Iris pigment epithelial cell (primary cell): ENCODE measurements at regions not wholly inside any gene's neighbourhood (a gene's known extent, or its start where the extent isn't known, plus 50 kb on each side); places are given as distances from the start of the nearest gene placed in this dataset.

Source experiments
- DNase-seq: peaks from one replicate; pipeline ENCODE4 v3.0.0-alpha.2; 2011; ENCODE audit warnings: low read depth

DNA sequence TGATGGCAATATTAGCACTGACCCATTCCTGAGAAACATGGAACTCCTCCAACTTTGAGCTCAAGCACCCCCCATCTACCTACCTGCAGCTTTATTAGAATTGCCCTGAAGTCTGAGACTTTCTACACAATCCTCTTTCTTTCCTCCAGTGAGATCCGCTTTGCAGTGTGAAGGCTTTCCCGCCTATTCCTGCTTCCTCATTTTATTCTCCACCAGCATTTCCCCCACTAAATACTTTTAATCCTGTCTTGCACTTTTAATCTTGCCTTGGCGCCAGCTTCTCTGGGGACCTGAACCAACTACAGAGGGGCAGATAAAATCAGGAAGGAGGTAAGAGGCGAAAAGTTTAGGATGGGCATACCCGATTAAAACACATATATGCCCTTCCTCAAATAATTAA lies 178.1 kb upstream of the PRDM1 start:
- no peak for DNase-seq

DNA sequence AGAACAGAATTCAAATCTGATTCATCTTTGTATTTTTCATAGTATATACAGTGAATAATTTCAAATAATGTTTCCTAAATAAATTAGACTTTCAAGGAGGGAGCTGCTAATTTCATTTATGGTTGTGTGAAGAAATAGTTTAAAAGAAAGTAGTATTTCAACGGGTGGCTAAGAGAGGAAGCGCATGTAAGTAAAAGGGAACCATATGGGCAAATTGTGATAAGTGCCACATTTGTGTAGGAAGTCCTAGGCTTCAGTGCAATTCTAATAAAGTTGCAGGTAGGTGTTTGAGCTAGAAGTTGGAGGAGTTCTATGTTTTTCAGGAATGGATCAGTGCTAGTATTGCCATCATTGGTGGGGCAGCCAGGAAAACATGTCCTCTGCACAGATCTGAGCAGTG lies 178.8 kb upstream of the PRDM1 start:
- no peak for DNase-seq

DNA sequence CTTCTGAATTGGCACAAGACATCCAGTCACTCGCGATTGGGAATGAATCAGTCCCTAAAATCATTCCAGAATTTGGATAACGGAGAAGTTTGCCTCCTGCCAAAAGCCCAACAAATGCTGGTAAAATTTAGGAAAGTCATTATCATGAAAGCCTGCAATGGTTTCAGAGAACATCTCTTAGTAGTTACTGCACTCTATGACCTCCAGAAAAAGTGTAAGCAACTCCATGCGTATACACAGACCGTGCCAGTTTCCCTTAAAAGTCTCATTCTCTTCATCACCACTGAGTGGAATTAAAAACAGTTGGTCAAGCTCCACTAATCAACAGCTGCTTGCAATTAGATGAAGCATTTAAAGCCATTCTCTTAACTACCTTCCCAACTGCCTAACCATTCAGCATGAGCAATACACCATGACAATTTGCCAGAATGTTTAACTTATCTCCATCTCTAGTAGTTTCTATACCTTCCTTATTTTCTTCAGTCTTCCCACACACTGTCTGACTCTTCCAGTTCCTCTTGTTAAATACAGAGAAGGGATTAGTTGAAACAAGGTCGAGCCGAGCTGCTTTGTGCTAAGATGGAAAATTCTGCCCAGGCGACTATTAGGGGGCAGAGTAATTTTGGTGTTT lies 183.6 kb upstream of the PRDM1 start:
- no peak for DNase-seq

DNA sequence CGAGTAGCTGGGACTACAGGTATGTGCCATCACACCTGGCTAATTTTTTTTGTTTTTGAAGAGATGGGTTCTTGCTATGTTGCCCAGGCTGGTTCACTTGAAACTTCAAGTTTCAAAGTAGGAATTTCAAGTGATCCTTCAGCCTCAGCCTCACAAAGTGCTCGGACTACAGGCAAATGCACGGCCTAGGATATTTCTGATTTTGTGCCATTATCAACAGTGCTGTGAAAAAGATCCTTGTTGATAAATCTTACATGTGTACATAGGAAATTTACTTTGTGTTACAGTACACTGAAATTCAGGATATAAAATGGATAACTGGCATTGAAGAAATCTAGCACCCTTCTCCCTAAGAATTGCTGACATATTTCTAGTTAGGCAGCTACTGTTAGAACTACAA lies 184.6 kb upstream of the PRDM1 start:
- DNase-seq, result no peak

DNA sequence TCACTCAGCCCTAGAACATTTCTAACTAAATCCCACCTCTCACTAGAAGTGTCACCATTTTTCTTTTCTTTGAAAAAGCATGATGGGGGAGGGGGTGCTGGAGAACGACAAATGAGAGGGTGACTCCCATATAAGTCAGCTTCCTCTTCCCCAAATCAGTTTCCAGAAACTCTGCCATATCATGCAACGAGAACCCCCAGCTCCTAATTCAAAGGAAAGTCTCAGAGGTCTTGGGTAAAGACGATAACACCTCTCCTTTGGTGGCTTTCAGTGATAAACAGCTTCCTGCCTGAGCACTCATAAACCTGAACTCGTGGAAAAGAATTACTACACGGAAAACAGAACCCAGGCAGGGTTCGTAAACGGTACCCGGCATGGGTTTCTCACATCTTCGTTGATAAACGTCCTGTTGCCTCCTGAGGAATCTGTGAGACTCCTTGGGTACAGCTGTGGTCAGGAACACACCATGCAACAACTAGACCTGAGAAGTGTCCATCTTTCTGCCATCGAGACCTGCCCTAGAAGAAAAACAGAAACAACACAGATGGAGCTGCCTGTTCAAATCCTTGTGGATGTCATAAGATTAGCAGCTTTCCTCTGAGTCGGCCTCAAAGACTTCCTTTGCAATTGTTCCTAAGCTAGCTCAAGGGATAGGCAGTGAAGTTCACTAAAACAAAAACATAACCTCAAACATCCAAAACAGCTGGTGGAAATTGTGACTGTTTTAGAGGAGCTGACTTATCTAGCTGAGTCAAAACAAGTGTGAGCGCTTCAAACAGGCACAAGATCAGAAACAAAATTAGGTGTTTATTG lies 185.8 kb upstream of the PRDM1 start:
- DNase-seq, result peak; percentile 40

DNA sequence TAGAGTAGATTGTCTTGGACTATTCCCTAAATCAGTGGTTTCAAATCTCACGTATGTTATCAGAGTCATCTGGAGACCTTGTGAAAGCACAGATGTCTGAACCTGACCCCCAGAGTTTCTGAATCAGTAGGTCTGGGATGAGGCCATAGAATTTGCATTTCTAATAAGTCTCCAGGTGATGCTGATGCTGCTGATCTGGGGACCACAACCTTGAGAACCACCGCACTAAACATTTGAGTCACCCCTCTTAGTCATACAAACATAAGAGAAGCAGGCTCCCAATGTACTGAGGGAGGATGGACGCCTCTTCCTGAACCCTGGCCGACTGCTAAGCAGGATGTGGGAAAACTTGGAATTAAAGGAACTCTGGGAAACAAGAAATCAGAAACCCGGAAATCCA lies 187.8 kb upstream of the PRDM1 start:
- peak; percentile 29 for DNase-seq

DNA sequence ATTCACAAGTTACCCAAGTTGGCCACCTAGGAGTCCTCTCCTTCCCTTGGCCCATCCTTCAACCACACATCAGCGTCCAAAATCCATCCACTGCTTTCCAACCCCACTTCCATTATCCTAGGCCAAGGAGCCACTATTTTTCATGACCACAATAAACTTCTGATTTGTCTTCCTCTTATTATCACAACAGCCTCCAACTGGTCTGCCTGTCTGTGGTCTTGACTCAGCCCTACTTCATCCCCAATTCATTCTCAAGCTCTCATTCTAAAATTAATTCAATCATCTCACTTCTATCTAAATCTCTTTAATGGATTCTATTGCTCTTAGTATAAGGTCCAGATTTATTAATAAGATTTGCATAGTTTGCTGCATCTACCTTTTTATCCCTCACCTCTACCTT lies 189.0 kb upstream of the PRDM1 start:
- no peak for DNase-seq

DNA sequence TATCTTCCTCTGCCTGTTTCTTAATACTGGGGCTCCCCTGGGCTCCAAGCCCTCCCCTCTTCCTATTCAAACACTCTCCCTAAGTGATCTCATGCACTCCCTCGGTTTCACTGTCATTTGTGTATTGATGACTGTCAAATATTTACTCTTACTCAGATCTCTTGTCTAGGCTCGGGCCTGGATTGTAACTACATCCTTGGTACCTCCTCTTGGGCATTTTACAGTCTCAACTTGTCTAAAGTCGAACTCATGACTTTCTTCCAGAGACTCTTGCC lies 189.4 kb upstream of the PRDM1 start:
- DNase-seq, result no peak

DNA sequence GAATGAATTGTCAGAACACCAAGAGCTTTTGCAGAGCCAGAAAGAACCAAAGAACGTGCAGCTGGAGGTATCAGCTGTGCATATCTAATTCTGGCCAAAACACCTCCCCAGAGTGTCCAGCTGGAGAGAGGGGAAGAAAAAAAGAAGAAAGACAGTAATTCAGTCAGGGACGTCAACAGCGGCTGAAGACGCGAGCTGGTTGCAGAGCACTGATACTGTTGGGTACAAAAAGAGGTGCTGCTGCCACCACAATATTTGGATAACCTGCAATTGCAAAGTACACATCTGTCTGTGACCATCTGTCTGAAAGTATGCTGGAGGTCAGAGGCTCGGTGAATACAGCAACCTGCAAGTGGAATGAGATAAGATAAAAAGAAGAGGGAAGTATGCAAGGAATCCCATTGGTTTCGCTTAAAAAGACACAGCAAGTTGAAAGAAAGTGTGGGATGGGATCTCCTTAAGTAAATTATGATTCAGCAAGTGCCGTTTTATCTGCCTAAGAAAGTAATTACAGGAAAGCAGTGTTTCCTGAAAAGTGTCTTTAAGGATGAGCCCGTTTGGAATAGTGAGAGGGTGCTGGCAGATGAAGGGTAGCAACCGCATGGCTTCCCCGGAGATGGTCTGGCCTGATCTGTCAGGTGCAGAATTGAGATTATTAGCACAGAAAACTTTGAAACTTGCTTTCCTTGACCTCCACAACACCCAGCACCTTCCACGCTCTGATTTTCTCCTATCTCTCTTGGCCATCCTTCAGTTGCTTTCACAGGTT lies 189.9 kb upstream of the PRDM1 start:
- DNase-seq, result no peak

DNA sequence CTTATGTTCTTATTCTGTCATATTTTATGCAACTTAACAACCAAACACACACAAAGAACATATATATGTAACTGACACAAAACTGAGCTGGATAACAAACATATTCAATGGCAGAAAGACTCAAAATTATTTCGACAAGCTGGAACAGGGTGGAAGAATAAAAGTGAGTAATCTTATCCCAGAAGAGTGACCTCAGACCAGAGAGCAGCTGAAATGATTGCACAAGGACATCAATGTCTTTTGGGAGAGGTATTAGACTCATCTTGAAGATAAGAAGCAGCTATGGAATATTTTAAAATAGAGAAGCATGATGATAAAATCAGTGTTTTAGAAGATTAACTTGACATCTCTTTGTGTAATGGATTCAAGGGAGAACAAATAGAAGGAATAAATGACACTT lies 191.6 kb upstream of the PRDM1 start:
- DNase-seq, result peak; percentile 14

DNA sequence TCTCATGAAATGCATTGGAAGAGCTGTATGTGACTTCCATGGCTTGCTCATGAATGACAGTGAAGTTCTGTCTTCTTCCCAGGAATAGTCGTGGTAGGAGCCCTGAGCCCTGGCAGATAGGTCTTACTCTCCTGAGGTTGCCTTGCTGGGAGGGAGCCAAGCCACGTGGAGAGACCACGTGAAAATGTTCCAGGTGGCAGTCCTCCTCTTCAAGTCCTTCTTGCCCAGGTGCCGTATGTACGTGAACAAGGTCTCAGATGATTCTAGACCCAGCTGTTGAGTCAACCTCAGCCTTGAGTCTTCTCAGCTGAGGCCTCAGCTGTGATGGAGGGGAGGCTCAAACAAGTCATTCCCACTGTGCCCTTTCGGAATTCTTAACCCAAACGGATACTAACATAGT lies 192.4 kb upstream of the PRDM1 start:
- no peak for DNase-seq

DNA sequence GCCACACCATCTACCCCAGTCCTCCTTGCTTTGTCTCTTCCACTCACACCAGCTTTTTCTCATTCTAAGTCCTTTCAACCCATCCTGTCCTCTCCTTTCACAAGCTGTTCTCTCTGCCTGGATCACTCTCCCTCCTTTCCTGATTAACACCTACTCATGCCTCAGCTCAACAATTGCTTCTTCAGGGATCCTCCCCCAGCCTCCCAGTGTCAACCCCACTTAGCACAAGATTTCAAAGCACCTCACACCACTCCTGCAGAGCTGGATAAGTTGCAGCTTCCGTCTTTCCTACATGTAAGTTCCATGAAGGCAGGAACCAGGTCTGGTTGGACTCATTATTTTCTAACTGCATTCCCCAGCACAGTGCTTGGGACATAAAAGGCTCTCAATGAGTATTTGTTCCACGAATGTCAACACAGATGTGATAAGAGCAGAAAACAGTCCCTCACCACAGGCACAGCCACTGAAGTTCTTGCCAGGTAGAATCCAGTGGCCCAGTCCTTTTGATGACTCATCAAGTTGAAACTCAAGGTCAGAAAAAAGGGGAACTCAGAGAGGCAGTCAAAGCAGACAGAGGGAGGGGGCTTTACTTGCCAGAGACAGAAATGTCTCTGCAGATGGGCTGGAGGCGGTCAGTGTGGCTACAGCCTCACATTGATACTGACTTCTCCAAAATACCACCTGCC lies 193.4 kb upstream of the PRDM1 start:
- DNase-seq, result no peak

DNA sequence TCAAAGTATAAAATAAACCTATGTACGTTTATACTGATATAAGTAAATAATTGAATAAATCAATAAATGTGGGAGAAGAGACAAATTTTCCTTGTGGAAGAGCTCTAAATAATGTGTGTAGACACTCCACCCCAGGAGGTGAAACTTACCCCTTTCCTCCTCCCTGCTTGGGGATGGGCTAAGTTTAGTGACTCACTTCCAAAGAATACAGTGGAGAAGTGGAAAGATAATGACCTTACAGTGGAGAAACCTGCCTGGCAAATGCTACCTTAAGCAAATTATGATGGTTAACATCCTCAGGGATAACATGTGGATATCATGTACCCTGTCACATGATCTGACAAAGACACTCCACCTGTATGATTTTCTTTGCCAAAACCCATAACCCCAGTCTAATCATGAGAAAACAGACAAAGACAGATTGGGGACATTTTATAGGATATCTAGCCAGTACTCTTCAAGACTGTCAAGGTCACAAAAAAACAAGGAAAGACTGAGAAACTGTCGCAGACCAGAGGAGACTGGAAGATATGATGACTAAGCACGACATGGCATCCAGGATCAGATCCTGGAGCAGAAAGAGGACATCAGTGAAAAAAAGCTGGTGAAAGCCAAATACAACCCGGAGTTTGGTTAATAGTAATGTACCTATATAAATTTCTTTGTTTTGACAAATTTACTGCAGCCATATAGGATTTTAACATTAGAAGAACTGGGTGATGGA lies 195.5 kb upstream of the PRDM1 start:
- DNase-seq, result no peak

DNA sequence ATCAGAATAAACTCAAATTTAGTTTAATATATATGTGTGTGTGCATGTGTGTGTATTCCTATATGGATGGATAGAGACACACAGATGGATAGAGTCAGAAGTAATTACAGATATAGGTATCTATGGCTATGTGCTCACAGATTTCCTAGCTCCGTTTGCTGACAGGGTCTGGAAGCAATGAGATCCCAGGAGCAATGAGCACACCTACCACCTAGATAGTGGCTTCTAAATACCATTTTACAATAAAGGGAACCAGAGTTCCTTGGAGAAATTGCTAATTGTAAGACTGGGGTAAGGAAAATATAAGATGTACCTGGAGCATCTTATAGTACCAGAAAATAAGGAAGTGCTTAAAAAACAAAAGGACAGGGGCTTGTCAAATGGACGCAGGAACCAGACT lies 196.2 kb upstream of the PRDM1 start:
- no peak for DNase-seq

DNA sequence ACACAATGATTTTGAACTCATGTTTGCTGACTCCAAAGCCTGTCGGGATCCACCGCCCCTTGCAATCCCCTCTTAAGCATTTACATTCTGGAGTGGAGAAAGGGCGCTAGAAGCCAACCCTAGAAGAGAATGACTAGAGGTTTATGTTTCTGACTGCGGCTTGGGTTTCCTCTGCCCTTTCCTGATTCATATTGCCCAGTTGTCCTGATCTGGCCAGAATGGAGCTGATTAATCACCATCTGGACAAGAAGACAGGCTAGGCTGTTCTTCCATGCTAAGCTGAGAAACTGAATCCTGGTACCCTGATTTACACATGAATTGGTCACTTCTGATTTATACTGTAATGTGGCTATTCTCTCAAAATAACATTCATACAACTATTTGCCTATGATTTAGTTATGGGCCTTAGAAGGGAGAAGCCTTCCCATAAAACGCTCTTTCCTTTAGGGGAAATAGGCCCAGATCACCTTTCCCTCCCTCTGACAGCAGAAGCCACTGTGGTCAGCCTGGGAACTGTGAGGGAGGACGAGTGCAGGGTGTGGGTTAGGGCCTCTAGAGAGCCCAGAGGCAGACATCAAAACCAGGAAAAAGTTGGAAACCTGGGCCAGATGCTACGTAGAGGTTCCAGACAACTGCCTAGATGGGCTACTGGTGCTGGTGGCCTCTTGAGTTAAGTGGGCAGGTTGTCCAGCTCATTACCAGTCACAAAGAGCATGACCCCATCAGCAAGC lies 199.2 kb upstream of the PRDM1 start:
- no peak for DNase-seq

DNA sequence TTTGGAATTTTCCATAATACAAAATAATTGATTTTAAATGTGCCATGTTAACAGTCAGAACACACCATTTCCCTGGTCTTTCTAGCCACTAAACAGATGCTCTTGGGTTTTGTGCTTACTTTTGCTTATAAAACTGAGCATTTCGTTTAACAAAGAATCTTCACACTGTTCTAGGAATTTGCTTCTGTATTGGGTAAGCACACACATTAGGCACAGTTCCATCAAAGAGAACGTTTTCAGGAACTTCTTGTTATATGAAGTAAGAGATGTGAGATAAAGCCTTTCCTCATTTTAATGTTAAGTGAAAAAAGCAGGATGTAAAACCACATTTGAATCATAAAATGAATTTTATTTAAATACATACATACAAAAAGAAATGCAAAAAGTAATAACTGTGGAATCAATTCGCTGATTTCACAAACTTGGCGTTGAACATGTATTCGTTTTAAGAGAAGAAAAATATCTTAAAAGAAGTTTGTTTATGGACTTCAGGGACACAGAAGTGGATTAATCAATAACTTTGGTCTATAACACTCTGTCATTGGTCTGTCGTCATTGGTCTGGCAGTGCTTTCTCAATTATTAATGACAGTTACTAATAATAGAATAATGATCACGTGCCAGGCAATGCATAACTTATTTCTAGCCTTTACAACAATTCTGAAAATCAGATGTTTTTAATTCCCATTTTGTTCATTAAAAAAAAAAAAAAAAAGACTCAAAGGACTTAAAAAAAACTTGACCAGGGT lies 199.9 kb upstream of the PRDM1 start:
- no peak for DNase-seq

DNA sequence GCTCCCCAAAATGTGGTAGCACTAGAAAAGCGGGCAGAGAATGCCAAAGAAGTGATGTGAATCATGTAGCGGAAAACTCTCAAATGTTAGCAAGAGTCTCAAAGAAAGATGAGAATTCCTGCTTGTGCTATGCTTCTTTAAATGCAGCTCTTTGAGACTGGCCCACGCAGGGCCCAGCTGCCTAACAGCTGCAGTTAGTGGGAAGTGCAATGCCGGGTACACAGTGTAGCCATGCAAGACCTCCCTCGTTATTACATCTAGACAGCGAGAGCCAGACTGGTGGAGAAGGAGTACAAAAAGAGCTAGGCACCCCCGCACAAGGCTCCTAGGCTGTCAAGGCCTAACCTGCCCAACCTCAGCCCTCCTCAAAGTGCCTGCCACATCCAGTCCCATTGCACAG lies 201.7 kb upstream of the PRDM1 start:
- DNase-seq, result no peak

DNA sequence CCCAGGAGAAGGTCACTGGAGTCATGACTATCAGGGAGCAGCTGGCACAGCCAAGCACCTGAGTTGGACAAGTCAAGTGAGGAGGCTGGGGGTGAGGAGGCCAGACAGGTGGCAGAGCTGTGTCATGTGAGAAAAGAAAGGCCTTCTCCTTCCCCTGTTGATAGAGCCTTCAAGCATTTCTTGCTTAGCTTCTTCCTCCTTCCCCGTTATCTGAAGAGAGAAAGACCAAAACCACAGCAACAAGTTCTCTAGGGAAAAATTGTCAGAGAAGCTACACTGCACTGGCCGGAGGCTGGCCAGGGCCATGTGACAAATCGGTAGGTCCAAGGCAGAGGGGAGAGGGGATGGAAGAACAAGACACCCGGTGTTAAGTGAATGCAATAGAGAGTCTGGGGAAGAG lies 202.1 kb upstream of the PRDM1 start:
- DNase-seq, result no peak

DNA sequence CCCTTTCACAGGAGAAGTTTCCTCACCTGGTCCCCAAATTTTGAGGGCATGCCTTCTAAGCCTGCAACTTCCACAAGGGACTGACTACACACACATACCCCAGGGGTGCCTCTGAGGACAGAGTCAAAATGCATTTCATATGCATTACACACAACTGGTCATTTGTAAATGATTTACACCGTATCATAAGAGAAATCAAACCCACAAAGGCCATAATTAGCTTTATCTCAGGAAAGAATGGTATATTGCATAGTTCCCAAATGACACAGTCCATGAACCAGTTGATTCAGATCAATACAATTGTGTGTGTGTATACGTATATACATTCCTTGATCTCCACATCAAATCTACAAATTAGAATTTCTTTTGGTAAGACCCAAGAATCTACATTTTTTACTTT lies 203.3 kb upstream of the PRDM1 start:
- no peak for DNase-seq

DNA sequence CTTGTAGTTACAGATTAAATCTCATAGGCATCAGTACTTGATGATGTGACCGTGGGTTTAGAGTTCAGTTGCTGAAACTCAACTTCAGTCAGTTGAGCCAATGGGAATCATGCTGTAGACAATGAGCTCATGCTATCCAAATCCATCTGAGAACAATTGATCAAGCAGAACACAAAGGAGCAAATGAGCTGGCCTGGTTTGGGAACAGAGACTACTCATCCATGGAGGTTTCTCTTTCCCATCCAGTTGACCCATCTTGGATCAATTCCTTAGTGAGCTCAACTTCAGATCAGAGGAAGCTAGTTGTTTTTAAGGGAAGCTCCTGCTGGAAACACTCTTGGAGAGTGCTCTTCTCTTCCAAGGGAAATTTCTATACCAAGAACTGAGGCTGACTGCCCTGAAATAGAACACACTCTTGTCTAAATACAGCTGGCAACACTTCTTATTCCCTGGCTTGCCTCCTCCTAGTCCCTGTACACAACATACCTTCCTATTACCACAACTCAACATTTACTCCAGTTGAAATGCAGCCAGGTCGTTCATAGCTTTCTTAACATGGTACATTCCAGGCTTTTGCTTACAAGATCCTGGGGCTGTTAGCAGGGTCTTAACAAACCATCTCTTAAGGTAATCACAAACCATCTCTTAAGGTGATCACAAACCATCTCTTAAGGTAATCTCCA lies 203.9 kb upstream of the PRDM1 start:
- DNase-seq, result no peak
